HG02870 (cell line): ENCODE measurements at regions not wholly inside any gene's neighbourhood (a gene's known extent, or its start where the extent isn't known, plus 50 kb on each side); places are given as distances from the start of the nearest gene placed in this dataset.
"Not testable (repeated sequence)": the region's sequence is repeated elsewhere in the genome, so short reads cannot be mapped to it uniquely, and the experiment has no call there.

Experiments used
- ATAC-seq: cut with Tn5 transposase; IDR thresholded peaks from one replicate; pipeline ENCODE4 v1.9.1; 2021; ENCODE audit warnings: mild to moderate bottlenecking, moderate library complexity; ENCODE audit not compliant: unreplicated experiment

DNA sequence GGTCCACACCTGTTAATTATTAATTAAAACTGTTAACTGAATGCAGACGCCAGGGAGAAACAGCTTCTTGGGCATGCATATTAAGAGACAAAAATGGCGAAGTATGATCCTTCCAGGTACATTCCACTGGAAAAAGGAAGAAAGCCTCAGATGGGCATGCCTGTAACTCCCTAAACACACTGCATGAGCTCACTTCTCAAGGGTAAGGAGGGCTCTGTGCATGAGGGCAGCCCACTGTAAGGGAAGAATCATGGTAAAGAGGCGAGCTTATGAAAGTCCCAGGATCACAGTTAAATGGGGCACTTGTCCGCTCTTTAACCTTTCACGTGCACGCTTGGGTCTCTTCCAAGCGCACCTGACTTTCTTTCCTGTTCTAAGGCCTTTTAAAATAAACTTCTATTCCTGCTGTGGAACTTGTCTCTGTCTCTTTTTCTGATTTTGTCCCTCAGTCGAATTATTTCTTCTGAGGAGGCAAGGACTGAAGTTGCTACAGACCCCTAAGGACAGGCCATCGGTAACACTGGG, 321.7 kb downstream of the PPP1R2C start:
- no peak for ATAC-seq

DNA sequence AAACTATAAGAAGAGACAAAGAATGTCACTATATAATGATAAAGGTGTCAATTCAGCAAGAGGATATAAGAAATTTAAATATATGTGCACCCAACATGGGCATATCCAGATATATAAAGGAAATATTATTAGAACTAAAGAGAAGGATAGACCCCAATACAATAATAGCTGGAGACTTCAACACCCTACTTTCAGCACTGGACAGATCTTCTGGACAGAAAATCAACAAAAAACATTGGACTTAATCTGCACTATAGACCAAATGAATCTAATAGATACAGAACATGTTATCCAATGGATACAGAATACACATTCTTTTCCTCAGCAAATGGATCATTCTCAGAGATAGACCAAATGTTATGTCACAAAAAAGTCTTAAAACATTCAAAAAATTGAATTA, 327.7 kb downstream of the PPP1R2C start:
- ATAC-seq: no peak

DNA sequence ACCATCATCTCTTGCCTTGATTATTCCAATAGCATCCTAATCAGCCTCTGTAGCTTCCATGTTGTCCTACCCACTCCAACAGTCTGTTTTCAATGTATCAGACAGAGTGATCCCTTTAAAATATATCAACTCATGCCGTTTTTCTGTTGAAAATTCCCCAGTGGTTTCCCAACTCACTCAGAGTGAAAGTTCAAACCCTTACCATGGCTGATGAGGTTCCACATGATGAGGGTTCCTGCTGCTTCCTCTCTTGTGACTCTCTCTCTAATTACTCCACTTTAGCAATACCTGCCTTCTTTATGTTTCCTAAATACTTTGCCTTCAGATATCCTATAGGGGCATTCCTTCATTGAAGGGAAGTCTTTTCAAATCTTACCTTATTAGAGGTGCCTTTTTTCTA, 334.7 kb downstream of the PPP1R2C start:
- ATAC-seq: peak; percentile 67

DNA sequence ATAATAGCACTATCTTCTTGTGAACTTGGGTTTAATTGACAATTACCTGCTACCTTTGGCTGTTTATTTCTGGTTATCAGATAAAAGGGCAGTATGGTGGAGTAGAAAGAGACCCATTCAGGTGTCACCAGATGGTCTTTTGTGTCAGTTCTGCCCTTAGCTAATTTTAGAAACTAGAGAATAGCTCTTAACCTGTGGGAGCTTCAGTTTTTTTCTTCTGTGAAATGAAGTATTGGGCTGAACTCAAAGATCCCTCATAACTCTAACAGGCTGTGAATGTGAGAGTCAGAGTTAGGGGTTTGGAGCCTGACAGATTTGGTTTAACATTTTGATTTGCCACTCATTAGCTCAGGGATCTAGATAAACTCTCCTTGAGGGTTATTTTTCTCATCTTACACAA, 335.2 kb downstream of the PPP1R2C start:
- peak; percentile 56 for ATAC-seq

DNA sequence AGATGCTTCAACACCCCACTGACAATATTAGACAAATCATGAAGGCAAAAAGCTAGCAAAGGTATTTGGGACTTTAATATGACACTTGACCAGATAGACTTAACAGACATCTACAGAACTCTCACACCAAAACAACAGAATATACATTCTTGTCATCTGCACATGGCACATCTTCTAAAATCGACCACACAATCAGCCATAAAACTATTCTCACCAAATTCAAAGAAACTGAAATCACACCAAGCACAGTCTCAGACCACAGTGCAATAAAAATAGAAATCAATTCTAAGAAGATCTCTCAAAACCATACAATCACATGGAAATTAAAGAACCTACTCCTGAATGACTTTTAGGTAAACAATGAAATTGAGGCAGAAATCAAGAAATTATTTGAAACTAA, 340.8 kb downstream of the PPP1R2C start:
- ATAC-seq: no peak

DNA sequence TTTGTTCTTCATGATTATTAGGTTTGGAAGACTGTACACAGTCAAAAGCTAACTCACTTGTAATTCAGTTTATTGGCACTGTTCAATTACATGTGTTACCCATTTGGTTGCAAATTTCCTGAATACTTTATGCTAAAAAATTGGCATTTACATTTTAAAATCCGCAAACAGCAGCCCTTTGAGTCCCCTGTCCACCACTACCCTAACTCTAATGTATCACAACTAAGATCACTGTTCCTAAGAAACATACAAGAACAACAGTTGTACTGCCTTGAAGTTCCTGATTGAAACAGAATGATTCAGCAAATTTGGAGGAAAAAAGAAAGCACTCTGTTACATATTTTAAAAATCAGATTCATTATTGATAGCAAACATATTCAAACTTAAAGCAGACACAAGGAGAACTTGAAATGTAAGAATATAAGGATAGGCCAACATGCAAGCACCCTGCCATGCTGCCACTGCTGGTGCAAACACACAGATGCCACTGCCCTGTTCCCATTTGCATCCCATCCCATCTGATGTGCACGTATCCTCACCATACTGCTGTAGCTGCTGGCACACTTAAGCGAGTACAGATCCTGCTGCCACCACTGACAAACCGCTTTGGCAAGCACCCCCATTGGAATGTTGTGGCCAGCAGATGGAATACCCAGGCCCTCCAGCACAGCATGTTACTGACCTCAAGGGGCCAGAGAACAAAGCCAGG, 343.4 kb downstream of the PPP1R2C start:
- ATAC-seq: no peak

DNA sequence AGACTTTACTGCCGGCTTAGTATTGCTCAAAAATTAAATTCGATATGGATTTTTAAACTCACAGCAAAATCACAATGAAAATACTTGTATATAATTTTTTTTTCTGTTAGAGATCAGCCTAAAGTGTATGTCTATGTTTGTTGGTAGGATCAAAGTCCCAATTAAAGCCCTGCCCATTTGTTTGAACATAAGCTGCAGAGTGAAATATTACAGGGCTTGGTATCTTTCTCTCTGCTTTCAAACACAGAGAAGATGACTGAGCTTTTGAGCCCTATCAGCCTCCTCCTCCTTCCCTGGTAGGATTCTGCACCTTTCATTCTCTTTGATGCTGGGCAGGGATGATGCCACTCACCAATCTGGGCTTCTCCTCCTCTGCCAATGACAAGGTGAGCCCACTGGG, 345.4 kb downstream of the PPP1R2C start:
- ATAC-seq: no peak

DNA sequence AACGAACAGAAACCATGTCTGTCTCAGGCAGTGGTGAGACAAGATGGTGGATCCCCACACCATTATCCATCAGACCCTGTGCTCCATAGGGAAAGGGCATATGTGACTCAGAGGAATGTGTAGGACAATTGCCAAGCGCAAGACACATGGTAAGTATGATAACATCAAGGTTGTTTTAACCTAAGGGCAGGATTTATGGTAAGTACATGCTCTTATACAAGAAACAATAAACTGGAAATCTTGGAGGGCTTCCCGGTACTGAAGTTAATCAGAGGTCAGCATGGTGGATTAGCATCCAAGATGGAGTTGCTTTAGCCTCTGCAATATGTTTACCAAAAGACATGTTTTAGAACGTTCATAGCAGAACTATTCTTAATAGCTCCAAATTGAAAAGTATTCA, 355.0 kb downstream of the PPP1R2C start:
- no peak for ATAC-seq

DNA sequence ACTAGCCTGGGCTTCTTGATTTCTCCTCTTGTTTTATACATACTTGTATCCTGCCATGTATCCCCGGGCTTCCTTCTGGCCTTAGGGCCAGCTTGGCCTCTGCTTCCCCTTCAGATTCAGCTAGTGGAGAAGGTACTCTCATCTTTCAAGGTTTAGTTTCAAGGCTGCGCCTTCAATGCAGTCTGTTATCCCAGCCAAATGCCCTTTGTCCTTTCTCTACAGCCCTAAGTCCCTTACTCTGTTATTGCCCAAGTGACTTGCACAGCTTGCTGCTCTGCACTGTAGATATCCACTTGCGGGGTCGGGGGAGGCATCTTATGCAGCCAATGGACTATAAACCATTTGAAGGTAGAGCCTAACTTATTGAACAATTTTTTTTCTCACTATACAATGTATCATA, 357.5 kb downstream of the PPP1R2C start:
- no peak for ATAC-seq

DNA sequence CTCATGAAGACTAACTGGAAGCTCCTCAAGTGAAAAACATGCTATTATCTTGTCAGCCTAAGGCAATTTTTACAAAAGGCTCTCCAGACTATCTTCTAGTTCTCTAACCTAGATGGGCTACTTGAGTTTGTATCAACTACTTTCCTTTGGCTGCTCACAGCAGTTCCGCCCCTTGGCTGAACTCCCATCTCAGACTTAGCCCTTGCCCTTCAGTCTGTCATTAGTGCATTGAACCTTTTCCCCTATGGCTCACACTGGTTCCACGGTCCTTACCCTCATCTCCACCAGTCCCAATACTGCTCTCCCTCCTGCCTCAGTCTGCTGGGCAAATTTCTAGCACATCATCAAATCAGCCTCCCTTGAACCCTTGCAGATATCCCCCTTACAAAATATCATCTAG, 362.3 kb downstream of the PPP1R2C start:
- ATAC-seq: no peak

DNA sequence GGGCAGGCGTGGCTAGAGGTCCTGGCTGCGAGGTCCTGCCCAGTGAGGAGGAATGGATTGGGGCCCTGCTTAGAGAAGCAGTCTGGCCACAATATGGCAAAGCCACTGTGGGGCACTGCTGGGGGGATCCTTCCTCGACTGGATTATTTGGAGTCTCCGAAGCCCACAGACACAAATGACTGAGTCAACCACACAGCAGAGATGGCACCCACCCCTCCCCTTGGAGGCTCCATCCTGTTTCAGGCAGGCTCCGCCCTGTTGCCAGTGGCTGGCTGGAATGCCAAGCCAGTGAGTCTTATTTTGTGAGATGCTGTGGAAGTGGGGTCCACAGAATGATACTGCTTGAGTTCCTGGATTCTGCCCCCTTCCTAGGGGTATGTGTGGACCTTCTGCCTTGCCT, 363.9 kb downstream of the PPP1R2C start:
- no peak for ATAC-seq

DNA sequence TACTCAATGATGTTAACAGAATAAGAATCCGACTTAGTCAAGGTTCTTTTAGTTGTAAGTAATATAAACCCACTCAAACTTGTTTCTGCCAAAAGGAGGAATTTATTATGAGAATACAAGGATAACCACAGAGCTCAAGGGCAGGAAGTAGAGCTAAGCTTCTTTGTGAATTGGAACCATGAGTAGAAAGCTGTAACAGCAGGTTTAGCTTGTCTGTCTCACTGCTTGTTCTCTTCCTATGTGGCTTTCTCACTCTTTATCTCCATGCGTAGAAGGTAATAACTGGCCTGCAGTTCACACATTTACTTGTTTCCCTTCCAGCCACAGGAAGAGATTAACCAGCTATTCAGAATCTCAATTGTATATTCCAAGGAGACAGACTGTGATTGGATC, 378.3 kb downstream of the PPP1R2C start:
- no peak for ATAC-seq

DNA sequence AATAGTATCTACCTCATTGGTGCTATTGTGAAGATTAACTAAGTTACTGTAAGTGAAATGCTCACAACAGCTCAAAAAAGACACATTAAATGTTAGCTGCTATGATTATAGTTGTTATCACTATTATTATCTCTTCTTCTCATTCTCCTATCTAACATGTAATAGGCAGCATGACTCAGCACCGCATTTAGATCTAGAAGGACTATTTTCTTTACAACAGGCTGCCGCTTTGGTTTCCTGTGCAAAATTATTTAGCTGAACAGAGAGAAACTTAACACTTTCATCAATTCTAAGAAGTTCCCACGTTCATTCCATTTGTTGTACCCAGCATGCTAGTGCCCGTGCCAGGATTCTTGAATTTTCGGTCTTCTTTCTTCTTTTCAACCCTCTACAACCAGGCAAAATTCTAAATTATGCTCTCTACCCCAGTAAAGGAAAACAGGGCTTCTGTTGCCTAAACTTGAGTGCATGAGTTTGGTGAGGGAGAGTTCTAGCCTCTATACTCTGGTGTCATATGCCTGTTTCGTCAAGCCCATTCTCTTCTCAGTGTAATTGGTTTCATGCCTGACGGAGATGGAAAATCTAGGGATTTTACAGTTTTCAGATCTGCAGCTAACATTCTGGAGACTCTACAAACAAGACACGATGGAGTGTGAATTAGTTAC, 378.9 kb downstream of the PPP1R2C start:
- no peak for ATAC-seq

DNA sequence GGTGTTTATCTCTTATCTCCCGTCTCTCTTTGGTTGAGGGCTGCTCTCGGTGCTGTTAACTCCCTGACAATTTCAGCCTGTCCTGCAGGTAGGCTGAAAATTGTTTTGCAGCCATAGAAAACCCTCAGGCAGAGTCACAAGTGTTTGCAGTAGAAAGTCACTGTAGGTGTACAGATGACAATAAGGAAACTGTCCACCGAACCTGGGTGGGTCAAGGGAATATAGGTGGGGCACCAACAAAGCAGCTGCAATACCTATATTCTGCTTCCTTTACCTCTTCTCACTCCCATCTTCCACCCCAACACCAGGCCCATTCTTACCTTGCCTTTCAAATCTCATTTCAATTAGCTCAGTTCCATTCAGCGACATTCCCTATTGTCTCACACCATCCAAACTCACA, 381.8 kb downstream of the PPP1R2C start:
- ATAC-seq: no peak

DNA sequence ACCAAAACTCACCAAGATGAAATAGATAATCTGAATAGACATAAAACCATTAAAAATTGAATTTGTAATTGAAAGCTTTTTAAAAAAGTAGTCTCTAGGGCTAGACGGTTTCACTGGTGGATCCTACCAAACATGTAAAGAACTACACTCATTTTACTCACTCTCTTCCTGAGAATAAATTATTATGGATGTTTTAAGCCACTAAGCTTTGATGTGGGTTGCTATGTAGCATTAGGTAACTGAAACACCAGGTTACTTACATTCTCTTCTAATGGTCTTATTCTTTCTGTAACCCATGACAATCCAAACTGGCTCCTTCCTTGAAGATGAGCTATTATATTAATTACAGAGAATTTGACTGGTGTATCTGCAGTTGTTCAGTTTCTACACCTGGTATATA, 385.1 kb downstream of the PPP1R2C start:
- no peak for ATAC-seq

DNA sequence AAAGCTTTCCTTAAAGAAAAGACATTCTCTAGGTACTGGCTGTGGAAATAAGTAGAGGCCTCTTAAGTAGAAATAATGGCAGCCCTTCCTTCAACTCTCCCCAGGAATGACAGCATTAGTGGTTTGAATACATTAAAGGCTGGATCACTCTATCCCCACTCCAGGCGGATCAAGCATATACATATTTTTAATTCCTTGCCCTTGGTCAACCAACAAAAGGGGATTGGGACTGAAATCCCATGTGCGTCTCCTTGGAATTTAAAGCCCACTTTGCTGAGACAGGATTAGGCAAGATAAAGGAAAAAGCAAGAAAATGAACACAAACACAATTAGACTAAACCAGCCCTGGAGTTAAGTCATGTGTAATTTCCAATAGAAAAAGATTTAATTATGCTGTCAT, 391.3 kb downstream of the PPP1R2C start:
- no peak for ATAC-seq

DNA sequence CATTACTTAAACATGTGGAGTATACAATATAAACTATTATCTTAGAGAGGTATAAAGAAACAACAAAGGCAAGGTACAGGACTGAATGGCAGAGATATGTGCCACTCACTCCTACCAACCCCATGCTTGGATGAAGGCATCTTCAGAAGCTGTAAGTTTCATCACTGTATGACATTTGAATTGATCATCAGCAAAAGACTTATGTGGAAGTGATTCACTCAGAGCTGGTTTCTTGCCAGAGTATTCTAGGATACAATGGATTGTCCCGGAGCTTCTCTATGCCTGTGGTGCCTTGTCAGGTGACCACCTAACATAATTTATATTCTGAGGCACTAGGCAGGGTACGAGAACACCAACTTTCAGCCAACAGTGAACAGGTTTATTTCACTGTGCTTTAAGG, 392.2 kb downstream of the PPP1R2C start:
- no peak for ATAC-seq

DNA sequence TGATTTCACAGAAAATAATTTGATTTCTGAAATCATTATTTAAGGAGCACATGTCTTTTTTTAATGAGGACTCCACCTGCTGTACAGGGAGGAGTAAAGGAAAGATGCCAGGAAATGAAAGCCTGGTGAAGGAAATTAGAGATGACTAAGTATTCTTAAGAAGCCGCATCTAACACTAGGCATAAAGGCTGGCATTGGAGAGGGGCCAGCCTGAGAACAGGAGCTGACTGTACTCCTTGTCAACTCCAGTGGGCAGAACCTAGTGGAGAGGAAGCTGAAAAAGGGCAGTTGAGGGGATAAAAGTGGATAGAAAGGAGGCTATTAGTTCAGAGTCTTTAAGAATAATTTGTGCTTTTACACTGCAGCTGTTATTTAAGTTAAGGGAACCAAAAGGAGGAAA, 393.0 kb downstream of the PPP1R2C start:
- ATAC-seq: no peak

DNA sequence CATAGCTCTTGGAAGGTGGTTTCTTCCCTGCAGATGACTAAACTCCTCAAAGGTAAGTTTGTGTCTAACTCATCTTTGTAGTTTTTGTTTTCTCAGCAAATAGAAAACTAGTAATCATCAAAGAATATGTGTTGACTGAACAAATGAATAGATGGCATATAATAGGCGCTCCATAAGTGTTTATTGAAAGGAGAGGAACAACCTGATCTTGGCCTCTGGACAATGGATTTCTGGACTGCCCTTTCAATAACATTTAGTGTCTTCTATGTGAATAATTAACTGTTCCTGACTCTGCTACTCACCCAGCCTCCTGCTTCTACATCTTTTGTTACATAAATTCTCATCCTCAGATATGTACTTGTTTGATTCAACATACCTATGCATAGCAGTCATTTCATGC, 399.1 kb downstream of the PPP1R2C start:
- no peak for ATAC-seq

DNA sequence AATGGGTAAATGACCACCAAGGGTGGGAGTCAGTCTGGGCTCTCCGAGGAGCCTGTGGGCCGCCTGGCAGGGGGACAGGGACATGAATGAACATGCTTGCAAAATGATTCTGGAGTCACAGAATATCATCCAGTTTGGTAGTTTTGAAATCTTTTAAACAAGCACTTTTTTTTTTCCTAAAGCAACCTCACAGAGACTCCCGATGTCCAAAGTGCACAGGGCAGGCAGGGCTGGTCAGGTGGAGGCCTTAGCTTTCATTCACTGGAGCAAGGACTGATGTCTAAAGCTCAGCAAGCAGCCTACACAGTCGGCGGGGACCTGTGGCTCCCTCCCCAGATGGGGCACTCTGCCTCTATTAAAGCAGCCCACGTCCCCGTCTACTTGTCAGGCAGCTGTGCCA, 402.9 kb downstream of the PPP1R2C start:
- no peak for ATAC-seq

DNA sequence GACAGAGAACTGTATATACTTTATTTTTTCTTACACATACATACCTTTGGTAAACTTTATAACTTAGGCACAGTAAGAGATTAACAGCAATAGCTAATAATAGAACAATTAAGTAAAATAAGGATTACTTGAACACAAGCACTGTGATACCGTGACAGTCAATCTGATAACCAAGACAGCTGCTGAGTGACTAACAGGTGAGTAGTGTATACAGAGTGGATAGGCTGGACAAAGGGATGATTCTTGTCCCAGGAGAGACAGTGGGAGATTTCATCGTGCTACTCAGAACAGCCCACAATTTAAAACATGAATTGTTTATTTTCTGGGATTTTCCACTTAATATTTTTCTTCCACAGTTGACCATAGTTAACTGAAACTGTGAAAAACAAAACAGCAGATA, 411.8 kb downstream of the PPP1R2C start:
- ATAC-seq: no peak

DNA sequence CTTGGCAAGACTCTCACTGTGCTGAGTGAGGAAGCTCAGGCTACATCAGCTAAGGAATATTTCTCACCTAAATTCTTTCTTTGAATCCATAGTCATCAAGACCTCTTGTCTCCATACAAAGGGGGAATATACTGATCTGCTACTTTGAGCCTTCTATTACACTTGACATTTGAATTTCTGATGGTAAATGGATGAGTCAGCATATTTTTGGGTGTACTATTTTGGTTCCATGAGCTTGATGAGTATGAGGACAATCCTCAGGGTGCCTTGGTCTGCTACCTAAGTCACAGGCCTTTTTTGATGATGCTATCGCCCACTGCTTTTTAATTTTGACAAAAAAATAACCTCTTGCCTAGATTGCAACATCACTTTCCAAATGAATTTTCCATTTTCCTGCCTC, 415.7 kb downstream of the PPP1R2C start:
- no peak for ATAC-seq

DNA sequence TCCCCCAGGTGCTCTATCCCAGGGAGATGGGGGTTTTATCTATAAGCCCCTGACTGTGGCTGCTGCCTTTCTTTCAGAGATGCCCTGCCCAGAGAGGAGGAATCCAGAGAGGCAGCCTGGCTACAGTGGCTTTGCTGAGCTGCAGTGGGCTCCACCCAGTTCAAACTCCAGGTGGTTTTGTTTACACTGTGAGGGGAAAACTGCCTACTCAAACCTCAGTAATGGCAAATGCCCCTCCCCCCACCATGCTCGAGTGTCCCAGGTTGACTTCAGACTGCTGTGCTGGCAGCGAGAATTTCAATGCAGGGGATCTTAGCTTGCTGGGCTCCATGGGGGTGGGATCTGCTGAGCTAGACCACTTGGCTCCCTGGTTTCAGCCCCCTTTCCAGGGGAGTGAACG, 419.6 kb upstream of the CASK start:
- ATAC-seq: not testable (repeated sequence)
